IMR-90 (cell line): ENCODE measurements at regions not wholly inside any gene's neighbourhood (a gene's known extent, or its start where the extent isn't known, plus 50 kb on each side); places are given as distances from the start of the nearest gene placed in this dataset.
"Not testable (repeated sequence)": the region's sequence is repeated elsewhere in the genome, so short reads cannot be mapped to it uniquely, and the experiment has no call there.

ENCODE experiments used
- BHLHE40 ChIP-seq: fragments of 150-350 bp; IDR thresholded peaks from 2 replicates; pipeline ENCODE4 v1.6.1; 2016; ENCODE audit warnings: mild to moderate bottlenecking, low read depth, low read length
- CEBPB ChIP-seq: IDR thresholded peaks from 2 replicates; pipeline ENCODE4 v1.6.1; 2012; ENCODE audit warnings: low read depth, low read length, improper control_type of control experiment
- CHD1 ChIP-seq: IDR thresholded peaks from 2 replicates; pipeline ENCODE4 v1.6.1; 2012; ENCODE audit warnings: low read depth, low read length, improper control_type of control experiment
- FOS ChIP-seq: fragments of 150-350 bp; IDR thresholded peaks from 2 replicates; pipeline ENCODE4 v1.6.1; 2016; ENCODE audit warnings: low read depth, low read length
- MAFK ChIP-seq: IDR thresholded peaks from 2 replicates; pipeline ENCODE4 v1.6.1; 2012; ENCODE audit warnings: low read depth, low read length, improper control_type of control experiment
- MXI1 ChIP-seq: IDR thresholded peaks from 2 replicates; pipeline ENCODE4 v1.6.1; 2012; ENCODE audit warnings: low read depth, mild to moderate bottlenecking, low read length, moderate library complexity, borderline replicate concordance
- POLR2A ChIP-seq: IDR thresholded peaks from 2 replicates; pipeline ENCODE4 v1.6.1; 2012; ENCODE audit warnings: mild to moderate bottlenecking, low read depth, low read length
- RAD21 ChIP-seq: IDR thresholded peaks from 2 replicates; pipeline ENCODE4 v1.6.1; 2012; ENCODE audit warnings: low read length, improper control_type of control experiment
- RCOR1 ChIP-seq: IDR thresholded peaks from 2 replicates; pipeline ENCODE4 v1.6.1; 2012; ENCODE audit warnings: mild to moderate bottlenecking, low read length, improper control_type of control experiment; ENCODE audit not compliant: insufficient replicate concordance
- RFX5 ChIP-seq: IDR thresholded peaks from 2 replicates; pipeline ENCODE4 v1.8.0; 2012; ENCODE audit warnings: low read depth, mild to moderate bottlenecking, low read length, moderate library complexity
- USF2 ChIP-seq: fragments of 150-350 bp; IDR thresholded peaks from 2 replicates; pipeline ENCODE4 v1.6.1; 2017; ENCODE audit warnings: mild to moderate bottlenecking, antibody characterized with exemption, low read length, low read depth
- TF ChIP-seq, protein P1 (sequence below): conservative IDR thresholded peaks from 2 replicates; pipeline ENCODE4 v1.5.1; 2012; ENCODE audit warnings: mild to moderate bottlenecking, low read depth, low read length, improper control_type of control experiment

- TF ChIP-seq, protein P1, sequence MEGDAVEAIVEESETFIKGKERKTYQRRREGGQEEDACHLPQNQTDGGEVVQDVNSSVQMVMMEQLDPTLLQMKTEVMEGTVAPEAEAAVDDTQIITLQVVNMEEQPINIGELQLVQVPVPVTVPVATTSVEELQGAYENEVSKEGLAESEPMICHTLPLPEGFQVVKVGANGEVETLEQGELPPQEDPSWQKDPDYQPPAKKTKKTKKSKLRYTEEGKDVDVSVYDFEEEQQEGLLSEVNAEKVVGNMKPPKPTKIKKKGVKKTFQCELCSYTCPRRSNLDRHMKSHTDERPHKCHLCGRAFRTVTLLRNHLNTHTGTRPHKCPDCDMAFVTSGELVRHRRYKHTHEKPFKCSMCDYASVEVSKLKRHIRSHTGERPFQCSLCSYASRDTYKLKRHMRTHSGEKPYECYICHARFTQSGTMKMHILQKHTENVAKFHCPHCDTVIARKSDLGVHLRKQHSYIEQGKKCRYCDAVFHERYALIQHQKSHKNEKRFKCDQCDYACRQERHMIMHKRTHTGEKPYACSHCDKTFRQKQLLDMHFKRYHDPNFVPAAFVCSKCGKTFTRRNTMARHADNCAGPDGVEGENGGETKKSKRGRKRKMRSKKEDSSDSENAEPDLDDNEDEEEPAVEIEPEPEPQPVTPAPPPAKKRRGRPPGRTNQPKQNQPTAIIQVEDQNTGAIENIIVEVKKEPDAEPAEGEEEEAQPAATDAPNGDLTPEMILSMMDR, result not testable (repeated sequence)
- not testable (repeated sequence) for TF ChIP-seq RCOR1, RFX5, POLR2A, FOS, MXI1, BHLHE40, CEBPB, RAD21, CHD1, MAFK, USF2
These were observed 292.5 kb upstream of the FGF13 start for GRCh38 chrX:139003856-139004527.
